ACC112 (cell line): ENCODE measurements at regions not wholly inside any gene's neighbourhood (a gene's known extent, or its start where the extent isn't known, plus 50 kb on each side); places are given as distances from the start of the nearest gene placed in this dataset.

Experiments
- H2AFZ ChIP-seq: fragments of 200-600 bp; sonication (generic); one replicate; pipeline ENCODE4 v1.6.0; 2017; ENCODE audit warnings: antibody characterized with exemption, low read length; ENCODE audit not compliant: unreplicated experiment
- H3K27ac ChIP-seq: fragments of 200-600 bp; sonication (generic); 2 replicates; pipeline ENCODE4 v1.5.1; 2014; ENCODE audit warnings: low read depth, mild to moderate bottlenecking, antibody characterized with exemption, low read length, moderate library complexity
- H3K27me3 ChIP-seq: fragments of 200-600 bp; sonication (generic); 2 replicates; pipeline ENCODE4 v1.6.1; 2014; ENCODE audit warnings: mild to moderate bottlenecking, antibody characterized with exemption, low read length, moderate library complexity, mixed read lengths; ENCODE audit not compliant: insufficient read depth
- H3K36me3 ChIP-seq: fragments of 200-600 bp; sonication (generic); 2 replicates; pipeline ENCODE4 v1.6.1; 2016; ENCODE audit warnings: mild to moderate bottlenecking, antibody characterized with exemption, low read length, moderate library complexity, mixed read lengths; ENCODE audit not compliant: insufficient read depth
- H3K4me1 ChIP-seq: fragments of 200-600 bp; sonication (generic); one replicate; pipeline ENCODE4 v1.6.1; 2016; ENCODE audit warnings: low read length, mixed read lengths; ENCODE audit not compliant: insufficient read depth, unreplicated experiment, control insufficient read depth
- H3K4me3 ChIP-seq: fragments of 200-600 bp; sonication (generic); 2 replicates; pipeline ENCODE4 v1.5.1; 2014; ENCODE audit warnings: mild to moderate bottlenecking, low read depth, low read length
- H3K79me2 ChIP-seq: fragments of 200-600 bp; sonication (generic); one replicate; pipeline ENCODE4 v1.6.0; 2016; ENCODE audit warnings: low read length; ENCODE audit not compliant: control insufficient read depth, unreplicated experiment, insufficient read depth

- Histone ChIP-seq H3K27ac (no peak overlapping the region), H3K4me1 (no peaks in the 10 kb centered on the region), H3K79me2 (no peaks in the 10 kb centered on the region), H3K27me3 (peaks cover 96% of the 10 kb centered on the region), H3K4me3 (no peak overlapping the region), H3K36me3 (no peaks in the 10 kb centered on the region), H2AFZ (no peak overlapping the region)
Observed at GRCh38 chr17:79216826-79217225, 142.2 kb downstream of the ENGASE start.

GRCh38 chr17:79216391-79216790 is 141.8 kb downstream of the ENGASE start:
- Histone ChIP-seq H3K4me1 (no peaks in the 10 kb centered on the region), H3K27ac (no peak overlapping the region), H3K79me2 (no peaks in the 10 kb centered on the region), H3K27me3 (peaks cover 97% of the 10 kb centered on the region), H3K36me3 (no peaks in the 10 kb centered on the region), H2AFZ (no peak overlapping the region), H3K4me3 (no peak overlapping the region)

GRCh38 chr17:79215631-79216030 is 141.0 kb downstream of the ENGASE start:
- Histone ChIP-seq H3K27ac (no peak overlapping the region), H3K79me2 (no peaks in the 10 kb centered on the region), H3K4me3 (no peak overlapping the region), H2AFZ (no peak overlapping the region), H3K27me3 (peaks cover 97% of the 10 kb centered on the region), H3K4me1 (no peaks in the 10 kb centered on the region), H3K36me3 (no peaks in the 10 kb centered on the region)

GRCh38 chr17:79214940-79215604 is 140.4 kb downstream of the ENGASE start:
- Histone ChIP-seq H3K4me1 (no peaks in the 10 kb centered on the region), H2AFZ (no peak overlapping the region), H3K36me3 (no peaks in the 10 kb centered on the region), H3K79me2 (no peaks in the 10 kb centered on the region), H3K27me3 (peaks cover 97% of the 10 kb centered on the region), H3K27ac (no peak overlapping the region), H3K4me3 (no peak overlapping the region)

- Histone ChIP-seq H2AFZ (no peak overlapping the region), H3K4me3 (no peak overlapping the region), H3K27ac (no peak overlapping the region), H3K36me3 (no peaks in the 10 kb centered on the region), H3K4me1 (no peaks in the 10 kb centered on the region), H3K79me2 (no peaks in the 10 kb centered on the region), H3K27me3 (peaks cover 97% of the 10 kb centered on the region)
Observed at GRCh38 chr17:79214459-79214858, 139.8 kb downstream of the ENGASE start.

- peaks cover 93% of the 10 kb centered on the region for H3K27me3 ChIP-seq
- H3K4me3 ChIP-seq, result no peak overlapping the region
- no peaks in the 10 kb centered on the region for H3K79me2 ChIP-seq
- H3K36me3 ChIP-seq, result no peaks in the 10 kb centered on the region
- H3K4me1 ChIP-seq, result no peaks in the 10 kb centered on the region
- no peak overlapping the region for H2AFZ ChIP-seq
- no peak overlapping the region for H3K27ac ChIP-seq
Observed at GRCh38 chr17:79213305-79213704, 138.7 kb downstream of the ENGASE start.

GRCh38 chr17:79212149-79213087 is 137.8 kb downstream of the ENGASE start:
- no peaks in the 10 kb centered on the region for H3K4me1 ChIP-seq
- peaks cover 93% of the 10 kb centered on the region for H3K27me3 ChIP-seq
- H3K27ac ChIP-seq, result no peak overlapping the region
- H2AFZ ChIP-seq, result no peak overlapping the region
- no peaks in the 10 kb centered on the region for H3K79me2 ChIP-seq
- H3K4me3 ChIP-seq, result no peak overlapping the region
- no peaks in the 10 kb centered on the region for H3K36me3 ChIP-seq

GRCh38 chr17:79211061-79211770 is 136.6 kb downstream of the ENGASE start:
- H2AFZ ChIP-seq, result no peak overlapping the region
- H3K4me1 ChIP-seq, result no peaks in the 10 kb centered on the region
- no peaks in the 10 kb centered on the region for H3K79me2 ChIP-seq
- no peak overlapping the region for H3K4me3 ChIP-seq
- H3K36me3 ChIP-seq, result no peaks in the 10 kb centered on the region
- H3K27ac ChIP-seq, result no peak overlapping the region
- peaks cover 93% of the 10 kb centered on the region for H3K27me3 ChIP-seq

GRCh38 chr17:79210638-79211037 is 136.0 kb downstream of the ENGASE start:
- H3K79me2 ChIP-seq, result no peaks in the 10 kb centered on the region
- no peaks in the 10 kb centered on the region for H3K4me1 ChIP-seq
- no peak overlapping the region for H3K27ac ChIP-seq
- peaks cover 90% of the 10 kb centered on the region for H3K27me3 ChIP-seq
- H2AFZ ChIP-seq, result no peak overlapping the region
- H3K4me3 ChIP-seq, result no peak overlapping the region
- H3K36me3 ChIP-seq, result no peaks in the 10 kb centered on the region

- Histone ChIP-seq H3K4me1 (no peaks in the 10 kb centered on the region), H3K36me3 (no peaks in the 10 kb centered on the region), H3K27ac (no peak overlapping the region), H3K79me2 (no peaks in the 10 kb centered on the region), H2AFZ (no peak overlapping the region), H3K27me3 (peaks cover 84% of the 10 kb centered on the region), H3K4me3 (no peak overlapping the region)
Observed at GRCh38 chr17:79207960-79208359, 133.3 kb downstream of the ENGASE start.
